ENCODE measurements at regions not wholly inside any gene's neighbourhood (a gene's known extent, or its start where the extent isn't known, plus 50 kb on each side); places are given as distances from the start of the nearest gene placed in this dataset.

GRCh38 chr12:75611041-75611440 lies 99.6 kb upstream of the KRR1 start:
- TF ChIP-seq, protein P1, sequence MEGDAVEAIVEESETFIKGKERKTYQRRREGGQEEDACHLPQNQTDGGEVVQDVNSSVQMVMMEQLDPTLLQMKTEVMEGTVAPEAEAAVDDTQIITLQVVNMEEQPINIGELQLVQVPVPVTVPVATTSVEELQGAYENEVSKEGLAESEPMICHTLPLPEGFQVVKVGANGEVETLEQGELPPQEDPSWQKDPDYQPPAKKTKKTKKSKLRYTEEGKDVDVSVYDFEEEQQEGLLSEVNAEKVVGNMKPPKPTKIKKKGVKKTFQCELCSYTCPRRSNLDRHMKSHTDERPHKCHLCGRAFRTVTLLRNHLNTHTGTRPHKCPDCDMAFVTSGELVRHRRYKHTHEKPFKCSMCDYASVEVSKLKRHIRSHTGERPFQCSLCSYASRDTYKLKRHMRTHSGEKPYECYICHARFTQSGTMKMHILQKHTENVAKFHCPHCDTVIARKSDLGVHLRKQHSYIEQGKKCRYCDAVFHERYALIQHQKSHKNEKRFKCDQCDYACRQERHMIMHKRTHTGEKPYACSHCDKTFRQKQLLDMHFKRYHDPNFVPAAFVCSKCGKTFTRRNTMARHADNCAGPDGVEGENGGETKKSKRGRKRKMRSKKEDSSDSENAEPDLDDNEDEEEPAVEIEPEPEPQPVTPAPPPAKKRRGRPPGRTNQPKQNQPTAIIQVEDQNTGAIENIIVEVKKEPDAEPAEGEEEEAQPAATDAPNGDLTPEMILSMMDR (conservative IDR thresholded peaks at IDR 0.05; ENCODE audit: low read depth, low read length) = peak; percentile 34
- no peak for TF ChIP-seq EZH2 (IDR thresholded peaks at IDR 0.05; ENCODE audit: low read length, unreplicated experiment)

Data from PC-3 (cell line).